Activated CD8-positive, alpha-beta T cell treated with anti-CD3 and anti-CD28 coated beads for 36 hours (primary cell): ENCODE measurements at regions not wholly inside any gene's neighbourhood (a gene's known extent, or its start where the extent isn't known, plus 50 kb on each side); places are given as distances from the start of the nearest gene placed in this dataset.

ENCODE experiments used
- ATAC-seq: fragments of 200-7000 bp; cut with Tn5 transposase; one replicate; pipeline ENCODE4 v1.10.0; 2021; ENCODE audit warnings: mild to moderate bottlenecking, moderate library complexity
- CTCF ChIA-PET: fragments of 350-600 bp; sonication (Branson Sonifier 250); formaldehyde crosslinking; loops from one replicate; lab custom pipeline; 2021; ENCODE audit warnings: antibody characterized with exemption; lab: Charles Lee
- POLR2A ChIA-PET: fragments of 350-600 bp; sonication (Branson Sonifier 250); formaldehyde crosslinking; loops from one replicate; lab custom pipeline; 2021; ENCODE audit warnings: antibody characterized with exemption; lab: Charles Lee
- DNase-seq: peaks from one replicate; pipeline ENCODE4 v3.0.0-alpha.2; 2020
- H3K27ac Mint-ChIP-seq: one replicate; pipeline ENCODE4 v1.8.0; 2021; ENCODE audit warnings: mild to moderate bottlenecking, mixed read lengths
- H3K27me3 Mint-ChIP-seq: one replicate; pipeline ENCODE4 v1.8.0; 2021; ENCODE audit warnings: mixed read lengths
- H3K36me3 Mint-ChIP-seq: one replicate; pipeline ENCODE4 v1.8.0; 2021; ENCODE audit warnings: low read depth, mixed read lengths
- H3K4me1 Mint-ChIP-seq: one replicate; pipeline ENCODE4 v1.8.0; 2021; ENCODE audit warnings: low read depth, mixed read lengths
- H3K4me3 Mint-ChIP-seq: one replicate; pipeline ENCODE4 v1.8.0; 2021; ENCODE audit warnings: mild to moderate bottlenecking, moderate library complexity, mixed read lengths
- H3K9me3 Mint-ChIP-seq: one replicate; pipeline ENCODE4 v1.8.0; 2021; ENCODE audit warnings: mixed read lengths
- intact Hi-C: fragments of 100-400 bp; cut with micrococcal nuclease; formaldehyde crosslinking; loops from one replicate; pipeline ENCODE4 v1.10.0; 2022
- TF ChIP-seq, protein P1 (sequence below): fragments of 200-600 bp; IDR thresholded peaks from one replicate; pipeline ENCODE4 v1.8.0; 2022; ENCODE audit warnings: antibody characterized with exemption, mild to moderate bottlenecking

DNA sequence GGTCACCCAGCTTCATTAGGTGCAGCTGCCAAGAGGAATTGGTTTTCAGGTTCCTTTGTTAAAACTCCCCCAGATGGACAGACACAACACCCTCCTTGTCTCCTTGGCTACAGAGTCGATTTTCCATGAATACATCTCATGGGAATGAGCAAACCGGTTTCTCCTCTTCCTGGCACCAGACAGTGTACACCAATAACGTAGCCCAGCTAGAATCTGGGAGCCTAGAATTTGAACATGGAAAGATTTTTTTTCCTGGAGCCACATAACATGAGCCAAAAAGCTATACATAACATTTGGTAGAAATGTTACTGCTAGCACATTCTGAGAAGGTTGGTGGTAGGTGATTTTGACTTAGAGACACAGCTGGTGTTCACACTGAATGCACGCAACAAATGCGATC, 62.9 kb upstream of the SLC34A2 start:
- no peak overlapping the region for H3K4me3 Mint-ChIP-seq
- TF ChIP-seq, protein P1, sequence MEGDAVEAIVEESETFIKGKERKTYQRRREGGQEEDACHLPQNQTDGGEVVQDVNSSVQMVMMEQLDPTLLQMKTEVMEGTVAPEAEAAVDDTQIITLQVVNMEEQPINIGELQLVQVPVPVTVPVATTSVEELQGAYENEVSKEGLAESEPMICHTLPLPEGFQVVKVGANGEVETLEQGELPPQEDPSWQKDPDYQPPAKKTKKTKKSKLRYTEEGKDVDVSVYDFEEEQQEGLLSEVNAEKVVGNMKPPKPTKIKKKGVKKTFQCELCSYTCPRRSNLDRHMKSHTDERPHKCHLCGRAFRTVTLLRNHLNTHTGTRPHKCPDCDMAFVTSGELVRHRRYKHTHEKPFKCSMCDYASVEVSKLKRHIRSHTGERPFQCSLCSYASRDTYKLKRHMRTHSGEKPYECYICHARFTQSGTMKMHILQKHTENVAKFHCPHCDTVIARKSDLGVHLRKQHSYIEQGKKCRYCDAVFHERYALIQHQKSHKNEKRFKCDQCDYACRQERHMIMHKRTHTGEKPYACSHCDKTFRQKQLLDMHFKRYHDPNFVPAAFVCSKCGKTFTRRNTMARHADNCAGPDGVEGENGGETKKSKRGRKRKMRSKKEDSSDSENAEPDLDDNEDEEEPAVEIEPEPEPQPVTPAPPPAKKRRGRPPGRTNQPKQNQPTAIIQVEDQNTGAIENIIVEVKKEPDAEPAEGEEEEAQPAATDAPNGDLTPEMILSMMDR: no peak
- intact Hi-C loops: no loop called here
- ATAC-seq (no peak), DNase-seq (no peak)
- H3K27me3 Mint-ChIP-seq: peaks cover 1% of the 10 kb centered on the region
- POLR2A ChIA-PET: no interaction called here
- peaks cover 10% of the 10 kb centered on the region for H3K9me3 Mint-ChIP-seq
- H3K27ac Mint-ChIP-seq: no peak overlapping the region
- H3K4me1 Mint-ChIP-seq: no peaks in the 10 kb centered on the region
- CTCF ChIA-PET: no interaction called here
- H3K36me3 Mint-ChIP-seq: no peaks in the 10 kb centered on the region
